ENCODE measurements at regions not wholly inside any gene's neighbourhood (a gene's known extent, or its start where the extent isn't known, plus 50 kb on each side); places are given as distances from the start of the nearest gene placed in this dataset.

- peaks cover 6% of the 10 kb centered on the region for H3K36me3 Mint-ChIP-seq (ENCODE audit: unreplicated experiment)
- H3K4me3 Mint-ChIP-seq (ENCODE audit: unreplicated experiment), result no peak overlapping the region
- TF ChIP-seq CTCF (IDR thresholded peaks at IDR 0.05; ENCODE audit: partially characterized antibody, unreplicated experiment), result no peak
- H3K27me3 Mint-ChIP-seq (ENCODE audit: unreplicated experiment), result peaks cover 4% of the 10 kb centered on the region
- DNase-seq, result no peak
- no peak overlapping the region for H3K27ac Mint-ChIP-seq (ENCODE audit: unreplicated experiment)
- H3K9me3 Mint-ChIP-seq (ENCODE audit: unreplicated experiment), result peaks cover 5% of the 10 kb centered on the region
- H3K4me1 Mint-ChIP-seq (ENCODE audit: low read depth, unreplicated experiment), result peaks cover 5% of the 10 kb centered on the region
These were observed 420.9 kb downstream of the IRX2 start for GRCh38 chr5:2330325-2331130.

- no peak overlapping the region for H3K4me3 Mint-ChIP-seq (ENCODE audit: unreplicated experiment)
- H3K9me3 Mint-ChIP-seq (ENCODE audit: unreplicated experiment), result peaks cover 3% of the 10 kb centered on the region
- TF ChIP-seq CTCF (IDR thresholded peaks at IDR 0.05; ENCODE audit: partially characterized antibody, unreplicated experiment), result no peak
- peaks cover 3% of the 10 kb centered on the region for H3K4me1 Mint-ChIP-seq (ENCODE audit: low read depth, unreplicated experiment)
- no peak overlapping the region for H3K27ac Mint-ChIP-seq (ENCODE audit: unreplicated experiment)
- no peak for DNase-seq
- H3K36me3 Mint-ChIP-seq (ENCODE audit: unreplicated experiment), result peaks cover 6% of the 10 kb centered on the region
- H3K27me3 Mint-ChIP-seq (ENCODE audit: unreplicated experiment), result peaks cover 4% of the 10 kb centered on the region
These were observed 421.7 kb downstream of the IRX2 start for GRCh38 chr5:2329741-2330140.

- Mint-ChIP-seq H3K4me3 (ENCODE audit: unreplicated experiment) (no peak overlapping the region), H3K9me3 (ENCODE audit: unreplicated experiment) (peaks cover 3% of the 10 kb centered on the region), H3K27ac (ENCODE audit: unreplicated experiment) (no peak overlapping the region), H3K4me1 (ENCODE audit: low read depth, unreplicated experiment) (peaks cover 3% of the 10 kb centered on the region), H3K36me3 (ENCODE audit: unreplicated experiment) (no peaks in the 10 kb centered on the region), H3K27me3 (ENCODE audit: unreplicated experiment) (no peaks in the 10 kb centered on the region)
- no peak for TF ChIP-seq CTCF (IDR thresholded peaks at IDR 0.05; ENCODE audit: partially characterized antibody, unreplicated experiment)
- DNase-seq, result no peak
These were observed 424.9 kb downstream of the IRX2 start for GRCh38 chr5:2326601-2327000.

- H3K4me1 Mint-ChIP-seq (ENCODE audit: low read depth, unreplicated experiment), result peaks cover 3% of the 10 kb centered on the region
- no peaks in the 10 kb centered on the region for H3K27me3 Mint-ChIP-seq (ENCODE audit: unreplicated experiment)
- TF ChIP-seq CTCF (IDR thresholded peaks at IDR 0.05; ENCODE audit: partially characterized antibody, unreplicated experiment), result no peak
- H3K4me3 Mint-ChIP-seq (ENCODE audit: unreplicated experiment), result no peak overlapping the region
- no peaks in the 10 kb centered on the region for H3K36me3 Mint-ChIP-seq (ENCODE audit: unreplicated experiment)
- no peak overlapping the region for H3K27ac Mint-ChIP-seq (ENCODE audit: unreplicated experiment)
- H3K9me3 Mint-ChIP-seq (ENCODE audit: unreplicated experiment), result peaks cover 3% of the 10 kb centered on the region
- no peak for DNase-seq
These were observed 426.7 kb downstream of the IRX2 start for GRCh38 chr5:2324788-2325187.

- Mint-ChIP-seq H3K27me3 (ENCODE audit: unreplicated experiment) (no peaks in the 10 kb centered on the region), H3K4me3 (ENCODE audit: unreplicated experiment) (no peak overlapping the region), H3K4me1 (ENCODE audit: low read depth, unreplicated experiment) (peaks cover 3% of the 10 kb centered on the region), H3K27ac (ENCODE audit: unreplicated experiment) (no peak overlapping the region), H3K36me3 (ENCODE audit: unreplicated experiment) (no peaks in the 10 kb centered on the region), H3K9me3 (ENCODE audit: unreplicated experiment) (no peaks in the 10 kb centered on the region)
- DNase-seq, result no peak
- no peak for TF ChIP-seq CTCF (IDR thresholded peaks at IDR 0.05; ENCODE audit: partially characterized antibody, unreplicated experiment)
These were observed 430.9 kb downstream of the IRX2 start for GRCh38 chr5:2320611-2321010.

All from glutamatergic neuron (in vitro differentiated cells).